ENCODE measurements at regions not wholly inside any gene's neighbourhood (a gene's known extent, or its start where the extent isn't known, plus 50 kb on each side); places are given as distances from the start of the nearest gene placed in this dataset.

DNA sequence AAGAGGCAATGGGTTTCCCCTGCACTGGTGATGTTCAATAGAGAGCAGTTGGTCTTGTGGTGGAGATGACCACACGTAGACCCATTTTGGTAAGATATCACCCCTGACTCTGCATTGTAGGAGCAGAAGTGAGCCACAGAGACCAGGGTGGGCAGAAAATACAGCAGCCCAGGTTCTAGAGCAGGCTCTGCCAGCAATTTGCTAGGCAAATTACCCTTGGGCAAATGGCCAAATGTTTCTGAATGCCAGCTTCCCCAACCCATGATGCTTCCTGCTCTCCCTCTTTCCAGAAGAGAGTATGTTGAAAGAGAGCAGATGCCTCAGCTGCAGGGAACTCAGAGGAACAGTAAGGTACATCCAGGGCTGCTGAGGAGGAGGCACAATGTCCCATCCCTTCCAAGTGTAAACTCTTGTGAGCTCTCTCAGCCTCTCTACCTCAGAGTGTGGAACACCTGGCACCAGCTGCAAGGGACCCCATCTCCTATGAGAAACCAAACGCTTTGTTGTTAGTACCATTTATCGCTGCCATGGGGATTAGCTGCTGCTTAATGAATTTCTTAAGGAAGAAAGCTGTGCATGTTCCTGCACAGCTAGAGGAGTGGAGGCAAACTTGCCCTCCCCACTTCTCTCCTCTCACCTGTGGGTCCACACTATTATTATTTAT, 317.5 kb upstream of the MOCS1 start:
- no peak overlapping the region for H2AFZ ChIP-seq (ENCODE audit: low read length)
- H4K20me1 ChIP-seq (ENCODE audit: insufficient read depth, low read length): no peaks in the 10 kb centered on the region
- H3K27ac ChIP-seq (ENCODE audit: low read depth, low read length, poor library complexity, severe bottlenecking): no peak overlapping the region
- no peaks in the 10 kb centered on the region for H3F3A ChIP-seq (ENCODE audit: insufficient read depth, low read length)
- H3K4me1 ChIP-seq (ENCODE audit: insufficient read depth, low read length, severe bottlenecking): peaks cover 5% of the 10 kb centered on the region
- H3K36me3 ChIP-seq (ENCODE audit: insufficient read depth, low read length): no peaks in the 10 kb centered on the region
- H3K9me3 ChIP-seq (ENCODE audit: low read length): no peaks in the 10 kb centered on the region
- H3K27me3 ChIP-seq (ENCODE audit: insufficient read depth, low read length): no peaks in the 10 kb centered on the region
- TF ChIP-seq EZH2 (IDR thresholded peaks at IDR 0.05; ENCODE audit: borderline replicate concordance, low read length): no peak
- no peak for TF ChIP-seq CTCF (IDR thresholded peaks at IDR 0.05; ENCODE audit: low read length)
- H3K9ac ChIP-seq (ENCODE audit: low read length): no peak overlapping the region
- H3K4me2 ChIP-seq (ENCODE audit: low read length): no peak overlapping the region
- H3K4me3 ChIP-seq (ENCODE audit: low read depth, low read length, poor library complexity, severe bottlenecking): no peak overlapping the region
- H3K9me2 ChIP-seq (ENCODE audit: low read depth, low read length): no peaks in the 10 kb centered on the region
- H3K79me2 ChIP-seq (ENCODE audit: insufficient read depth, low read length): no peaks in the 10 kb centered on the region

DNA sequence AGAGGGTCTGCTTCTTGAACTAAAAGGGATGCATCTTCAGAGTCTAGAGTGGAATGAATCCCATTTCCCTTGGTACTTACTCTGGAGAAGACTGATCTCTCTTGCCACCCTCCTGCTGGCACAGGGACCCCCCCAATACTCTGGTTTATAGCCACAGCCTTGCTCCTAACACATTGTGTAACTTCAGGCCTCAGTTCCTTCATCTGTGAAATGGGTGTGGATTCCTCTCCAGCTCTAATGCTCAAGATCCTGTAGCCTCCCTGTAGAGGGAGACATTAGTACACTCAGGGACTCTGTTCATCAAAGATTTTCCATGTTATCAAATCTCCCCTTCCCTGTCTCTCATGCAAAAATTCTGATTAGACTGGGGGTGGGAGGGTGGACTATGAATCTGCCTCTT, 315.7 kb upstream of the MOCS1 start:
- H3K9ac ChIP-seq (ENCODE audit: low read length): no peak overlapping the region
- no peaks in the 10 kb centered on the region for H3F3A ChIP-seq (ENCODE audit: insufficient read depth, low read length)
- no peaks in the 10 kb centered on the region for H3K36me3 ChIP-seq (ENCODE audit: insufficient read depth, low read length)
- no peak overlapping the region for H3K4me3 ChIP-seq (ENCODE audit: low read depth, low read length, poor library complexity, severe bottlenecking)
- no peaks in the 10 kb centered on the region for H3K27me3 ChIP-seq (ENCODE audit: insufficient read depth, low read length)
- H3K4me2 ChIP-seq (ENCODE audit: low read length): no peak overlapping the region
- peaks cover 5% of the 10 kb centered on the region for H3K4me1 ChIP-seq (ENCODE audit: insufficient read depth, low read length, severe bottlenecking)
- H2AFZ ChIP-seq (ENCODE audit: low read length): no peak overlapping the region
- no peaks in the 10 kb centered on the region for H3K9me3 ChIP-seq (ENCODE audit: low read length)
- no peak overlapping the region for H3K27ac ChIP-seq (ENCODE audit: low read depth, low read length, poor library complexity, severe bottlenecking)
- H4K20me1 ChIP-seq (ENCODE audit: insufficient read depth, low read length): no peaks in the 10 kb centered on the region
- no peaks in the 10 kb centered on the region for H3K9me2 ChIP-seq (ENCODE audit: low read depth, low read length)
- TF ChIP-seq EZH2 (IDR thresholded peaks at IDR 0.05; ENCODE audit: borderline replicate concordance, low read length) (no peak), CTCF (IDR thresholded peaks at IDR 0.05; ENCODE audit: low read length) (no peak)
- H3K79me2 ChIP-seq (ENCODE audit: insufficient read depth, low read length): no peaks in the 10 kb centered on the region

DNA sequence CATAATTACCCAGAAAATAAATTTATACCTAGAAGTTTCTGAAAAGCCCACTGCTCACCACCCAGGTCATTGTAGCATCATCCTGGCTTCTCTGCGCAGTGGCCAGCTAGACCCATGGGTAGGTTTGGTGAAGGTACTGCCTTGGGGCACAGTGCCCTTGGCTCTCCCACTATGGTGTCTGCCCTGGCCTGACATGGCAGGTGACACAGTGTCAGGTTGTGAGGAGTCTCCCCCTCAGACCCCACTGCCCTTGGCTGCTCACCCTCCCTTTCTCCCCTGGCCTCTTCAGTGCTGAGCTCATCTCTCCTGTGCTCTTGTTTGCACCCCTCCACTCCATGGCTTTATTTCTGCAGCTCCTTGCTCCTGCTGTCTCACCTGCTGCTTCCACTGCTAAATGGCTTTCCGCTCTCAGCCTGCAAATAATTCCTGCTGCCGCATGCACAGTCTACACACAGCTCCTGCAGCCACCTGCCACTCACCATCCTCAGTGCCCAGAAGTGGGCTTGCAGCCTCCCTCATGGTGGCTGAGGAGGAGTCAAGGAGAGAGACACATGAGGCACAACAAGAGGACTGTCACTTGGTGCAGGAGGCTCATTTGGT, 313.4 kb upstream of the MOCS1 start:
- Histone ChIP-seq H3K9me3 (ENCODE audit: low read length) (no peaks in the 10 kb centered on the region), H3K4me1 (ENCODE audit: insufficient read depth, low read length, severe bottlenecking) (peaks cover 5% of the 10 kb centered on the region), H3F3A (ENCODE audit: insufficient read depth, low read length) (no peaks in the 10 kb centered on the region), H3K36me3 (ENCODE audit: insufficient read depth, low read length) (no peaks in the 10 kb centered on the region), H3K27me3 (ENCODE audit: insufficient read depth, low read length) (no peaks in the 10 kb centered on the region), H3K27ac (ENCODE audit: low read depth, low read length, poor library complexity, severe bottlenecking) (no peak overlapping the region), H3K4me3 (ENCODE audit: low read depth, low read length, poor library complexity, severe bottlenecking) (no peak overlapping the region), H3K9me2 (ENCODE audit: low read depth, low read length) (no peaks in the 10 kb centered on the region), H2AFZ (ENCODE audit: low read length) (no peak overlapping the region), H3K79me2 (ENCODE audit: insufficient read depth, low read length) (no peaks in the 10 kb centered on the region), H3K9ac (ENCODE audit: low read length) (no peak overlapping the region), H4K20me1 (ENCODE audit: insufficient read depth, low read length) (no peaks in the 10 kb centered on the region), H3K4me2 (ENCODE audit: low read length) (no peak overlapping the region)
- no peak for TF ChIP-seq EZH2 (IDR thresholded peaks at IDR 0.05; ENCODE audit: borderline replicate concordance, low read length)
- TF ChIP-seq CTCF (IDR thresholded peaks at IDR 0.05; ENCODE audit: low read length): no peak

Measured in OCI-LY1 (cell line).